H1 (cell line): ENCODE measurements at regions not wholly inside any gene's neighbourhood (a gene's known extent, or its start where the extent isn't known, plus 50 kb on each side); places are given as distances from the start of the nearest gene placed in this dataset.

ENCODE experiments used
- CHD1 ChIP-seq: IDR thresholded peaks from 2 replicates; pipeline ENCODE4 v1.6.1; 2012; ENCODE audit warnings: low read depth, low read length, improper control_type of control experiment
- HDAC2 ChIP-seq, 2 experiments: fragments of 300-600 bp in 1 of 2; sonication (generic) in 1 of 2; IDR thresholded peaks; 2 replicates each; pipeline ENCODE4 v1.6.1; 2011 to 2012; ENCODE audit warnings: low read depth in 2 of 2, low read length in 2 of 2, mild to moderate bottlenecking in 2 of 2, moderate library complexity in 2 of 2, borderline replicate concordance in 1 of 2, inconsistent platforms in 1 of 2
- SRF ChIP-seq: IDR thresholded peaks from 2 replicates; pipeline ENCODE4 v1.6.1; 2011; ENCODE audit warnings: mild to moderate bottlenecking, low read depth, low read length, moderate library complexity
- SUZ12 ChIP-seq: fragments of 200-600 bp; sonication (generic); IDR thresholded peaks from 2 replicates; pipeline ENCODE4 v1.6.1; 2012; ENCODE audit warnings: mild to moderate bottlenecking, inconsistent platforms, low read length, moderate library complexity, mixed read lengths
- TAF7 ChIP-seq: optimal IDR thresholded peaks from 2 replicates; pipeline ENCODE3; 2011; ENCODE audit warnings: low read depth, mild to moderate bottlenecking, inconsistent platforms, low read length, moderate library complexity, borderline replicate concordance
- TBP ChIP-seq: IDR thresholded peaks from 2 replicates; pipeline ENCODE4 v1.6.1; 2011; ENCODE audit warnings: low read depth, low read length, improper control_type of control experiment

DNA sequence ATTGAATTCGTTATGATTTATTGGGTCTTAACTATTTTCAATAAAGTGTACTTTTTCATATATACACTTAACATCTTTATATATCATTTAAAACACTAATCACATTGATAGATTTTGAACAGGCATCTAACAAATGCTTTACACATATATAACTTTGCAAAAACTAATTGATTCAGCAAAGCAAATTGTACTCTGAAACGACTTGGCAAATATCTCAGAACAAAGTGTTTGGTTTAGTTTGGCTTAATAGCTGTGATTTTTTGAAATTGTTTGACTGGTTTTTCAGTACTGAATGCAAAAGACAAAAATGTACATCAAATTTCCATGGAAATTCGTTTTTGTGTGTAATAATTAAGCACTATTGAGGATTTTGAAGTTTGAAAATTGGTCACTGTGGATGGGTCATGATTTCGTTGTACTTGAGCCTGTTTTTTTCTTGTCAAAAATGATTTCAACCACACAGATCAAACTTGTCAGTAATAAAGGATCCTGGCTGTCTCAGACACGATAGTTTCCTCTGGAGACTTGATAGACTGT is 125.3 kb upstream of the SLC25A13 start (continued):
- TF ChIP-seq TAF7 (no peak), CHD1 (no peak), HDAC2 (IDR thresholded peaks at IDR 0.05; ENCODE audit: borderline replicate concordance in 1 of 2, low read depth in 2 of 2, low read length in 2 of 2) (no peak), SUZ12 (no peak), TBP (no peak), SRF (no peak)
- TF ChIP-seq, all 59 proteins: peak for 0
